ENCODE measurements at regions not wholly inside any gene's neighbourhood (a gene's known extent, or its start where the extent isn't known, plus 50 kb on each side); places are given as distances from the start of the nearest gene placed in this dataset.
"Not testable (repeated sequence)": the region's sequence is repeated elsewhere in the genome, so short reads cannot be mapped to it uniquely, and the experiment has no call there.

DNA sequence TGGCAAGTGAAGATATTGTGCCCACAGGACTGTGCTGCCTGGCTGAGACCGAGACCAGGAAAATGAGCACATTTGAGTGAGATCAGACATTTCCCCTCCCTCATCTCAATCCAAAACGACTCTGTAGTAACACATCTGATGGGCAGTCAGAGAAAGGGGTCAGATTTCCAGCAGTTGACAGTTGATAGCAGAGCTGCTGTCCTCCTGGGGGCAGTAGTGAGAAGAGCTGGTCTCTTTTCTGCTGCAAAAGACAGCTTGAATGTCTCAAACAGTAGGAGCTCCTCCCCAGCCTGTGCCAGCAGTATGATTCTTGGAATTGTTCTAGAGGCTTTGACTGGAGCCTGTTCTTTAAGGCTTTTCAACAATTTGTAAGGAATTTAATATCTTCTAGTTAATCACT, 1396.3 kb downstream of the RPIA start:
- TF ChIP-seq CTCF (conservative IDR thresholded peaks at IDR 0.05; ENCODE audit: low read length), result 0 out of 2 replicates have a peak, but pooled peaks have one; percentile 21
- TF ChIP-seq EZH2phosphoT487 (IDR thresholded peaks at IDR 0.05; ENCODE audit: borderline replicate concordance), result not testable (repeated sequence)
